A673 (cell line): ENCODE measurements at regions not wholly inside any gene's neighbourhood (a gene's known extent, or its start where the extent isn't known, plus 50 kb on each side); places are given as distances from the start of the nearest gene placed in this dataset.

Source experiments
- BruUV-seq: library from RNA; stranded (reverse); fragments of 400-500 nt; replicated peaks from 2 replicates; lab custom pipeline; 2021; lab: Mats Ljungman, UMichigan
- CTCF ChIA-PET: fragments of 300-600 bp; sonication (Branson Sonifier 250); formaldehyde crosslinking; loops from one replicate; lab custom pipeline; 2022; ENCODE audit warnings: antibody characterized with exemption; lab: Charles Lee
- POLR2A ChIA-PET: fragments of 300-600 bp; sonication (Branson Sonifier 250); formaldehyde crosslinking; loops from one replicate; lab custom pipeline; 2022; ENCODE audit warnings: antibody characterized with exemption; ENCODE audit not compliant: low non-redundant PET; lab: Charles Lee
- DNase-seq: peaks from one replicate; pipeline ENCODE4 v3.0.0-alpha.2; 2015; ENCODE audit warnings: low spot score
- H3K27ac ChIP-seq: fragments of 200-600 bp; sonication (generic); 2 replicates; pipeline ENCODE4 v1.5.1; 2016; ENCODE audit warnings: mixed run types, low read depth, mild to moderate bottlenecking, mixed read lengths, antibody characterized with exemption, low read length; ENCODE audit not compliant: poor library complexity, severe bottlenecking
- H3K27me3 ChIP-seq: fragments of 200-600 bp; sonication (generic); replicated peaks from 2 replicates; pipeline ENCODE4 v1.6.1; 2017; ENCODE audit warnings: mixed run types, low read depth, mild to moderate bottlenecking, mixed read lengths, antibody characterized with exemption, low read length; ENCODE audit not compliant: insufficient read depth, poor library complexity
- H3K36me3 ChIP-seq: fragments of 200-600 bp; sonication (generic); 2 replicates; pipeline ENCODE4 v1.6.1; 2016; ENCODE audit warnings: mixed run types, mild to moderate bottlenecking, mixed read lengths, antibody characterized with exemption, low read length; ENCODE audit not compliant: insufficient read depth, poor library complexity, severe bottlenecking
- H3K4me1 ChIP-seq: fragments of 200-600 bp; sonication (generic); 2 replicates; pipeline ENCODE4 v1.6.1; 2017; ENCODE audit warnings: mixed run types, mild to moderate bottlenecking, mixed read lengths, antibody characterized with exemption, low read length; ENCODE audit not compliant: insufficient read depth, poor library complexity, severe bottlenecking
- H3K4me3 ChIP-seq: fragments of 200-600 bp; sonication (generic); 2 replicates; pipeline ENCODE4 v1.5.1; 2016; ENCODE audit warnings: low read depth, mixed run types, mild to moderate bottlenecking, mixed read lengths, low read length; ENCODE audit not compliant: poor library complexity, severe bottlenecking
- H3K9me3 ChIP-seq: fragments of 200-600 bp; sonication (generic); 2 replicates; pipeline ENCODE4 v1.6.1; 2016; ENCODE audit warnings: mixed run types, low read depth, mild to moderate bottlenecking, mixed read lengths, antibody characterized with exemption, low read length; ENCODE audit not compliant: poor library complexity, severe bottlenecking
- CTCF ChIP-seq: fragments of 300-800, 200-600 bp; sonication (generic); conservative IDR thresholded peaks from 2 replicates; pipeline ENCODE4 v1.5.1; 2017; ENCODE audit warnings: low read depth, mild to moderate bottlenecking, antibody characterized with exemption, low read length, moderate library complexity, mixed read lengths
- EZH2 ChIP-seq: fragments of 200-600 bp; sonication (generic); IDR thresholded peaks from 2 replicates; pipeline ENCODE4 v1.6.1; 2017; ENCODE audit warnings: borderline replicate concordance, low read depth, mild to moderate bottlenecking, mixed read lengths, antibody characterized with exemption, low read length; ENCODE audit not compliant: poor library complexity, severe bottlenecking
- intact Hi-C: fragments of 100-400 bp; cut with micrococcal nuclease; formaldehyde crosslinking; loops from one replicate; pipeline ENCODE4 v1.10.0; 2022; ENCODE audit not compliant: unreplicated experiment

- Histone ChIP-seq H3K36me3 (no peaks in the 10 kb centered on the region), H3K4me1 (no peaks in the 10 kb centered on the region), H3K27ac (no peak overlapping the region), H3K9me3 (no peaks in the 10 kb centered on the region), H3K4me3 (no peak overlapping the region), H3K27me3 (no peaks in the 10 kb centered on the region)
- TF ChIP-seq EZH2, result no peak
- TF ChIP-seq CTCF, result no peak
- no TSS peak for BruUV-seq
- no peak for DNase-seq
- CTCF ChIA-PET, result no interaction called here
- intact Hi-C loops, result no loop called here
- POLR2A ChIA-PET, result no interaction called here
Measured at GRCh38 chr2:111221701-111222100, 101.0 kb downstream of the BCL2L11 start.

- ChIA-PET POLR2A (no interaction called here), CTCF (no interaction called here)
- intact Hi-C loops, result no loop called here
- Histone ChIP-seq H3K4me1 (peaks cover 5% of the 10 kb centered on the region), H3K36me3 (no peaks in the 10 kb centered on the region), H3K4me3 (no peak overlapping the region), H3K27ac (no peak overlapping the region), H3K9me3 (no peaks in the 10 kb centered on the region), H3K27me3 (no peaks in the 10 kb centered on the region)
- DNase-seq, result no peak
- no TSS peak for BruUV-seq
- TF ChIP-seq EZH2 (no peak), CTCF (no peak)
Measured at GRCh38 chr2:111222204-111222866, 101.6 kb downstream of the BCL2L11 start.

- no TSS peak for BruUV-seq
- POLR2A ChIA-PET, result no interaction called here
Measured at GRCh38 chr2:111225856-111226255, 105.1 kb downstream of the BCL2L11 start.

More at GRCh38 chr2:111225856-111226255, 105.1 kb downstream of the BCL2L11 start:
- H3K4me3 ChIP-seq, result no peak overlapping the region
- no peaks in the 10 kb centered on the region for H3K27me3 ChIP-seq
- TF ChIP-seq EZH2, result no peak
- TF ChIP-seq CTCF, result no peak
- CTCF ChIA-PET, result no interaction called here
- intact Hi-C loops, result no loop called here
- H3K4me1 ChIP-seq, result peaks cover 7% of the 10 kb centered on the region
- H3K9me3 ChIP-seq, result no peaks in the 10 kb centered on the region
- H3K27ac ChIP-seq, result no peak overlapping the region
- H3K36me3 ChIP-seq, result no peaks in the 10 kb centered on the region
- DNase-seq, result no peak
